ENCODE measurements at regions not wholly inside any gene's neighbourhood (a gene's known extent, or its start where the extent isn't known, plus 50 kb on each side); places are given as distances from the start of the nearest gene placed in this dataset.
"Not testable (repeated sequence)": the region's sequence is repeated elsewhere in the genome, so short reads cannot be mapped to it uniquely, and the experiment has no call there.

GRCh38 chr16:82271636-82272035, 101.6 kb upstream of the MPHOSPH6 start:
- Histone ChIP-seq H3K27ac (replicated peaks in 1 of 4) (no peak overlapping the region), H3K4me1 (no peaks in the 10 kb centered on the region), H3K9me3 (no peaks in the 10 kb centered on the region), H3K36me3 (no peaks in the 10 kb centered on the region), H3K4me3 (no peak overlapping the region), H3K27me3 (peaks cover 0 to 4% (median 0%) of the 10 kb centered on the region in 4 donors)
- 82% methylated on average over 1 of the region's 1 CpG for WGBS
- DNase-seq (ENCODE audit: extremely low spot score): no peak
- TF ChIP-seq POLR2A (IDR thresholded peaks at IDR 0.05; ENCODE audit: low read depth) (no peak), EP300 (IDR thresholded peaks at IDR 0.05) (no peak)
- intact Hi-C loops (cut with DNase I): no loop called here

GRCh38 chr16:82267675-82268074, 97.7 kb upstream of the MPHOSPH6 start:
- DNase-seq (ENCODE audit: extremely low spot score); H3K27ac ChIP-seq (replicated peaks in 1 of 4); H3K27me3 ChIP-seq; H3K4me3 ChIP-seq; intact Hi-C loops (cut with DNase I); H3K36me3 ChIP-seq; H3K9me3 ChIP-seq: not testable (repeated sequence)
- WGBS: 59% methylated on average over 1 of the region's 1 CpG
- peaks cover 8 to 10% (median 9%) of the 10 kb centered on the region in 4 donors for H3K4me1 ChIP-seq

GRCh38 chr16:82265809-82266208, 95.8 kb upstream of the MPHOSPH6 start:
- peaks cover 8 to 10% (median 9%) of the 10 kb centered on the region in 4 donors for H3K4me1 ChIP-seq
- no peak overlapping the region for H3K27ac ChIP-seq (replicated peaks in 1 of 4)
- intact Hi-C loops (cut with DNase I): no loop called here
- H3K27me3 ChIP-seq: no peaks in the 10 kb centered on the region
- no peak overlapping the region for H3K4me3 ChIP-seq
- no peak for DNase-seq (ENCODE audit: extremely low spot score)
- 48% methylated on average over 2 of the region's 2 CpGs for WGBS
- TF ChIP-seq POLR2AphosphoS5 (IDR thresholded peaks at IDR 0.05): no peak
- TF ChIP-seq POLR2A (IDR thresholded peaks at IDR 0.05; ENCODE audit: low read depth): no peak
- TF ChIP-seq EP300 (IDR thresholded peaks at IDR 0.05): no peak
- TF ChIP-seq CTCF (IDR thresholded peaks at IDR 0.05): no peak
- H3K9me3 ChIP-seq: no peaks in the 10 kb centered on the region
- H3K36me3 ChIP-seq: no peaks in the 10 kb centered on the region

GRCh38 chr16:82264756-82265155, 94.7 kb upstream of the MPHOSPH6 start:
- WGBS: 64% methylated on average over 7 of the region's 7 CpGs
- H3K9me3 ChIP-seq: no peaks in the 10 kb centered on the region
- H3K36me3 ChIP-seq: no peaks in the 10 kb centered on the region
- H3K27me3 ChIP-seq: no peaks in the 10 kb centered on the region
- no peak overlapping the region for H3K27ac ChIP-seq (replicated peaks in 1 of 4)
- H3K4me1 ChIP-seq: peaks cover 8 to 10% (median 9%) of the 10 kb centered on the region in 4 donors
- H3K4me3 ChIP-seq: no peak overlapping the region
- no peak for DNase-seq (ENCODE audit: extremely low spot score)
- TF ChIP-seq CTCF (IDR thresholded peaks at IDR 0.05) (no peak), POLR2AphosphoS5 (IDR thresholded peaks at IDR 0.05) (no peak), POLR2A (IDR thresholded peaks at IDR 0.05; ENCODE audit: low read depth) (no peak), EP300 (IDR thresholded peaks at IDR 0.05) (no peak)
- intact Hi-C loops (cut with DNase I): loop anchor here (5.0 kb wide), 1 partner anchor 193 kb away; no protein-coding TSS in a partner anchor

- H3K4me3 ChIP-seq: no peak overlapping the region
- TF ChIP-seq EP300 (IDR thresholded peaks at IDR 0.05) (no peak), POLR2AphosphoS5 (IDR thresholded peaks at IDR 0.05) (no peak), CTCF (IDR thresholded peaks at IDR 0.05) (peak; percentile 77 to 94 (median 93)), POLR2A (IDR thresholded peaks at IDR 0.05; ENCODE audit: low read depth) (no peak)
- H3K27me3 ChIP-seq: no peaks in the 10 kb centered on the region
- no peaks in the 10 kb centered on the region for H3K9me3 ChIP-seq
- no peak for DNase-seq (ENCODE audit: extremely low spot score)
- peaks cover 8 to 10% (median 9%) of the 10 kb centered on the region in 4 donors for H3K4me1 ChIP-seq
- no peaks in the 10 kb centered on the region for H3K36me3 ChIP-seq
- intact Hi-C loops (cut with DNase I): loop anchor here (2.0 to 5.0 kb wide), 2 partner anchors 81 to 194 kb away; no protein-coding TSS in a partner anchor
- 25% methylated on average over 10 of the region's 10 CpGs for WGBS
- H3K27ac ChIP-seq (replicated peaks in 1 of 4): no peak overlapping the region
Measured at GRCh38 chr16:82263521-82264143, 93.6 kb upstream of the MPHOSPH6 start.

- WGBS: 93% methylated on average over 3 of the region's 3 CpGs
- no peak for TF ChIP-seq EP300 (IDR thresholded peaks at IDR 0.05)
- no peak for TF ChIP-seq CTCF (IDR thresholded peaks at IDR 0.05)
- no peak for TF ChIP-seq POLR2AphosphoS5 (IDR thresholded peaks at IDR 0.05)
- TF ChIP-seq POLR2A (IDR thresholded peaks at IDR 0.05; ENCODE audit: low read depth): no peak
Measured at GRCh38 chr16:82262244-82262643, 92.2 kb upstream of the MPHOSPH6 start.

More at GRCh38 chr16:82262244-82262643, 92.2 kb upstream of the MPHOSPH6 start:
- H3K9me3 ChIP-seq: no peaks in the 10 kb centered on the region
- no peaks in the 10 kb centered on the region for H3K27me3 ChIP-seq
- DNase-seq (ENCODE audit: extremely low spot score): no peak
- no peaks in the 10 kb centered on the region for H3K36me3 ChIP-seq
- no peak overlapping the region for H3K4me3 ChIP-seq
- intact Hi-C loops (cut with DNase I): loop anchor here (2.0 to 5.0 kb wide), 2 partner anchors 83 to 195 kb away; no protein-coding TSS in a partner anchor
- H3K4me1 ChIP-seq: peaks cover 8 to 10% (median 9%) of the 10 kb centered on the region in 4 donors
- H3K27ac ChIP-seq (replicated peaks in 1 of 4): no peak overlapping the region
